SKM-1 treated with dmso at 0.1 percent for 144 hours (cell line): ENCODE measurements at regions not wholly inside any gene's neighbourhood (a gene's known extent, or its start where the extent isn't known, plus 50 kb on each side); places are given as distances from the start of the nearest gene placed in this dataset.

ENCODE experiments used
- DNase-seq: peaks from one replicate; lab custom pipeline; 2025; ENCODE audit not compliant: unreplicated experiment; lab: John Stamatoyannopoulos, UW

GRCh38 chr12:105698075-105698474 lies 367.6 kb downstream of the C12orf75 start:
- DNase-seq = no peak

GRCh38 chr12:105699209-105699608 lies 368.7 kb downstream of the C12orf75 start:
- DNase-seq = no peak

DNA sequence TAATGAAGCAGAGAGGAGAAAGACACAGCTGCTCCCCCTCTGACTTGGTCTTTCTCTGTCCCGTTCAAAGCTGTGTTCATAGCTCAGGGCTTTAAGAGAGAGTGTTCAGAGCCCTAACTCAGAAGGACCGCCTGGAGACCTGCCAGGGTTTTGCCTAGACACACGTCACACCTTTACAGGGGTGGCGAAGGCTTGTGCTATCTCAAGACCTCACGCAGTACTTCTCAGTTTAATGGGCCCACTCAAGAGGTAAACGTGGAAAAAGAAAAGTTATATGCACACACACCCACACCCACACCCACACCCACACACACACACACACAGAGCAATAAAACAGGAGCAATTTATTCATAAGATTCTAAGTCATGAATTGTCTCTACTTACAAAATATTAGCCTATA lies 374.3 kb downstream of the C12orf75 start:
- DNase-seq = no peak

GRCh38 chr12:105705235-105705634 lies 374.7 kb downstream of the C12orf75 start:
- DNase-seq = no peak

GRCh38 chr12:105705765-105706164 lies 375.3 kb downstream of the C12orf75 start:
- DNase-seq = no peak

DNA sequence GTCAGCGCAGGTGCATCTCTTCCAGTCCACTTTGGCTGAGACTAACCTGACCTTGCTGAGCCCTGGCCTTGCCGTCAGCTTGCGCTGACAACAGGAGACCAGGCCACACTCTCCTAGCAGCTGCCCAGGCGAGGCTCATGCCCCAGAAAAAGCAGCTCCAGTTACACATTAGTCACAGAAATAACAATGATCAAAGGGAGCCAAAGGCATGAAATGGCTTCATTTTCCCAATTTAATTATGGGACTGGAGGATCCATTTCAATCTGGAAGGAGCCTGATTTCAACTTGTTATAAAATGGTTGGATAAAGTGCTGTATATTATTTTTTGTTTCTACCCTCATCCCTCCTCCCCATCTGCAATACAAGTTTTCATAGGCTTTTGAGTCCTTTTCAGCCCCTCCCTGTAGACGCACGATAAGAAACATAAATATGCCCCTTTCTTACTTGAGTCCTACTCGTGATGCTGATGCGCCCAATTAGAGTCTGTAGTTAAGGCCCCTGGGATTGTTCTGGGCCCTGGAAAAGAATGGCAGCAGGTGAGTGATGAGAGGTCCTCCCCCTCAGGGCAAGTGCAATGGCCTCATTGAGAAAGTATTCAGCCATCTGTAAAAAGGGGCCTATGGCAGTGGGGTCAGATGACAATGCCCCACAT lies 376.0 kb downstream of the C12orf75 start:
- no peak for DNase-seq

DNA sequence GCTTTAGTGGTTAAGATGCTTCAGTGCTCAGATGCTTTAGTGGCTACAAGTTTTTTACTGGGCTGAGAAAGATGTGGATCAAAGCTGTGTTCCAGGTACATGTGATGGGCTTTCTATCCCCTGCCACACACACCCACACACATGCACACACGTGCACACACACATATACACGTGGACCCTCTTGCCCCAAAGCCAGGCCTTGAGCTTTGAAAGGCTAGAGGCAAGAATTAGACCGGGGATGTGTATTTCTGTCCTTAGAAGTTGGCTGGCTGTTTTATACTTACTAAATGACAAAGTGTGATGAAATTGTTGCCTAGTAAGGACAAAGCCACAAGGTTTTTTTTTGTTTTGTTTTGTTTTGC lies 376.5 kb downstream of the C12orf75 start:
- DNase-seq = no peak

DNA sequence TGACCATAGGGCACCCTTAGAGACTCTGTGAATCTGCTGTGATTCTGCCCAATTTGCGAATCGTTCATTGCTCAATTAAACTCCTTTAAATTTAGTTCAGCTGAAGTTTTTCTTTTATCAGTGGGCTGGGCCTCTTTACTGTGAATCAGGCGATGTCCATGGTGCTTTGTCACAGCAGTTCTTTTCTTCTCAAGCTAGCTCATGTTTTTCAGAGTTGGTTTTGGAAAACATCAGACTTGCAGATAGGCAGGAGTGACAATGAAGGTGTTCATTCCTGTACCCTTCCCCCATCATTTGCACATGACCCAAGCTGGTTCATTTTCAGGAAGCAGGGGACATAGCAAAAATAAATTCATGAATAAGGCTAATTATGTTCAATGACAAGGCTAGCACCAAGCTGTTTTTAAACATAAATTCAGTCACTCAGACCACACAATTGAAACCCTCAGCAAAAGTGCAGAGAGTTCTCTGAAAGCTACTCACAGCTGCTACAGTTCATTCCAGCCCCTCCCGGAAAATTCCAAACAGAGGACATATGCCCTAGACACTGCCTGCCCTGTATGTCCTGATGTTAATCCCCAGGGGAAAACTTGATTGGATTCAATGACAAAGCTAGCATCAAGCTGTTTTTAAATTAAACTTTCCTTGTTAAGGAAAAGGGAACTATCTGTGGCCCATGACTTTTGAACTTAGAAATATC lies 383.3 kb downstream of the C12orf75 start:
- DNase-seq = no peak

DNA sequence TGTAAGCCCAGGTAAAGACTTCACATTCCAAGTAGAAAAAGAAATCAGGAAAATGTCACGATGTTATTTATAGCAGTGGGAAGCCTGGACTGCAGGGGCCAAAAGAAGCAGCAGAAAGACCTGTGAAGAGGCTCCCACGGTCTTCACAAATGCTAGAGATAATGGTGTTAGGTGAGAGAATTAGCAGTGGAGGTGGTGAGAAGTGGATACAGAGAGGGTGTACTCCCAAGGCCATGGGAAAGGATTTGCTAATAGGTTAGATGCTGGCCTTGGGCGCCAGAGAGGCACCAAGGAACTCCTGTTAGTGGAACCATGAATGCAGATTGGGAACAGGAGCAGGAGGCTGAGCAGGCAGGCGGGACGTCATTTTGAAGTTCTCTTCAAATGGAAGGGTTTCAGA lies 386.1 kb downstream of the C12orf75 start:
- no peak for DNase-seq

DNA sequence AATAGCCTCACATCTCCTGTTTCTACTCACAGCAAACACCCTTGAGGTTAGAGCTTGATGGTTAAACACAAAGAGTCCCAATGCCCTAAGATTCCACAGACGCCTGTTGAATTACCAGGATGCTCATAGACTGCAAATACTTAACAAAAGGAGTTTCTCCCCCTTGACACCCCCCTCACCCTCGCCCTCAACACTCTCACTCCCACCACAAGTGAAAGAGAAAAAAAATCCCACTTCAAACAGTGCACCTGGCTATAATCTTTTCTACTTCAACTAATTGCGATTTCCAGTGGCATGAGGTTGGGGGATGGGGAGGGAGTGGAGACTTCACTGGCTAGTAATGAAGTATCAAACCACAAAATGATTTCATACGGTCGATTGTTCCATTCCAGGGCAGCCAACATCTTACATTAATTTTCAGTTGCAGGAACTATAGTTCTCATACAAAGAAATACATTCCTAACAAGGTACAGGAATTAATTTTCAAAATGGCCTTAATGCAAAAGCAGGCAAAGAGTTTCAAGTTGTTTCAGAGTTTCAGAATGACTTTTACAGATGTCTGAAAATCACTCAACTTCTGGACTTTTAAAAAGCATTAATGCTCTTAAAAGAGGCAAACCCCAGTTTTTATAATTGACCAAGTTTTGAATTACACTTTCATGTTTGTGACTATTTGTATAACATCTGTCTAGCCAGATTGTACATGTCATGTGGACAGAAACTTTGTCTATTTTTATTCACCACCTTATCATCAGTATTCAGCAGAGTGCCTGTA lies 390.7 kb downstream of the C12orf75 start:
- no peak for DNase-seq

GRCh38 chr12:105721891-105722290 lies 391.4 kb downstream of the C12orf75 start:
- no peak for DNase-seq

GRCh38 chr12:105723066-105723465 lies 392.6 kb downstream of the C12orf75 start:
- no peak for DNase-seq

DNA sequence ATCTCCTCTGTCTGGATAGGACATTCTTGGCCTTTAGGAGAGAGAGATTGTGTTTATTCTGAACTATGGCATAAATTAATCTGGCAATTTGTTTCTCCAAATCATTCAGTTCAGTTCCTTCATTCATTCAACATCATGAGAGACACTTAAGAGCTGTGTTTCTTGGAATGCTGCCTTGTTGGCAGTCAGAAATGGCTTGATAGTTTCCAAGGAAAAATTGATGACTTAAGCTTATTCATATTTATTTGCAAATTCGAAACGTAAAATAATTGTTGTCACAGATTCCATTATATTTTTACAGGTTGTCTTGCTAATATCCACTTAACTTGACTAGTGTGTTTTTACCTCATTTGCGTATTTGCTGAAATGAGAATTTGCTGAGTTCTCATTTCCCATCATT lies 393.0 kb downstream of the C12orf75 start:
- no peak for DNase-seq

- DNase-seq = no peak
Measured at GRCh38 chr12:105724641-105725040, 394.1 kb downstream of the C12orf75 start.

DNA sequence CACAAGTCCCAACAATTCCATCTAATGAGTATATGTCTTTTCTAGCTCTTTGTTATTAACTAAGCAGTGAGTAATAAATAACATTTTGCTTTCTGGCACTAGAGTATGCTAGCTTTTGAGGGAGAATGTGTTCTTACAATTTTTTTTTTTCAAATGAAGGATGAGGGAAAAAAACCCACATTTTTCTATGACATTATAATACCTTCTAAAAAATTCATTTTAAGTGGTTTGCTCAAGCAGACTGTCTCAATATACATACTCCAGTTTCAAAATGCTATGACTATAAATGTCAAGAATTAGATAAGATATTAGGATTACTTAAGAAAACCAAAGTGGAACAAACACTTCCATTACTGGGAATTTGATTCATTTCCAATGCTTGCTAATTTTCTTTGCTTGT lies 394.6 kb downstream of the C12orf75 start:
- DNase-seq = no peak

DNA sequence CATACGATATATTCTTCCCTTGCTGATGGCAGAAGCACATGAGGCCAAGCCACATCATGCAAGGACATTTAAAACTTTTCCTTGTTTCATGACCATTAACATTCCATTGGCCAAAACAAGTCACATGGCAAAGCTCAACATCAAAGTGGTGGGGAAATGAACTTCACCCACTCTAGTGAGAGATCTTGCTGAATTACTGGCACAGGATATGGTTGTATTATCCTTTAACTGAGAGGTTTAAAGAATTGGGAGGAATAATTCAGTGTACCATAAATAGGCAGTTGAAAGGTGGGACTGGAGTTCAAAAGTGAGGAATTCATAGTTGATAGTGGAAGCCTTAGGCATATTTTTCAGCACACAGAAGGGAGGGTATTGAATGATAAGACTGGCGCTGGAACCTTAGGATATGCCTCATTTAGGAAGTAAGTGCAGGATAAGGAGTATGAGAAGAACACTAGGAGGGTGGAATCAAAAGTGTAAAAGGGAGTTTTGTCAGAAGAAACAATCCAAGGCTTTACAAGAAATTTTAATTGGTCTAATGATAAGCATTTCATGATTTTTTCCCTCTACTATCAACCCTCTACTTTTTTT lies 398.8 kb downstream of the C12orf75 start:
- no peak for DNase-seq

- no peak for DNase-seq
Measured at GRCh38 chr12:105729926-105730325, 399.4 kb downstream of the C12orf75 start.

DNA sequence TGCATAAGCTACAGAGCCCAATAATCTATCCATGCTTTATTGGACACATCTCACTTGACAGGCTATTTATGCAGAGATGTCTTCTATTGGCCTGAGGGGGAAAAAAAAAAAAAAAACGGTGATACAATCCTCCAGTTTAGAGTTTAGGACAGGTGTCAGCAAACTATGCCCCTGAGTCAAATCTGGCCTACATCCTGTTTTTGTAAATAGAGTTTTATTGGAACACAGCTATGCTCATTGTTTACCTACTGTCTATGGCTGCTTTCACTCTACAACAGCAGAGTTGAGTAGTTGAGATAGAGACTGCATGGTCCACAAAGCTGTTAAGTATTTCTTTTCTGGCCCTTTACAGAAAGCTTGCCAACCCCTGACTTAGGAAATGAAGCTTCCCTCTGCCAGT lies 403.1 kb downstream of the C12orf75 start:
- DNase-seq = no peak

- no peak for DNase-seq
Measured at GRCh38 chr12:105736498-105736897, 402.3 kb downstream of the NUAK1 start.

GRCh38 chr12:105738051-105738450 lies 400.7 kb downstream of the NUAK1 start:
- DNase-seq = no peak

DNA sequence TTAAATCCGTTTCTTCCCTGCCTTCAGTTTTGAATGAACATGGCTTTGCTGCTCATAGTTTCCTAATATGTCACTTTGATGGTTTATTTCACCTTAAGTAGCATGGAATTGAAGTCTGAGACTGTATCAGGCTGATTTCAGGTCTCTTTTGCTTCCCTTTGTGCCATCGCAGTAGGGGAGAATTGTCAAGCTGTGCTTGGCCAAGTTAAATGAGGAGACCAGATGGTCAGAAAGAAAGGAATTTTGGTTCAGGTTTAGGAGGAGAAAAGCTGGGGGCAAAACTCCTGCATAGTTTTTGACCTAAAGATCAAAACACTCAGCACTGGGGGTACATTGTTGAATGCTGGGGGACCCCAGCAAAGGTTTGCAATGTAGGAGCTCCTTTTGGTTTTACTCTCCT lies 398.4 kb downstream of the NUAK1 start:
- DNase-seq = no peak
